ENCODE measurements at regions not wholly inside any gene's neighbourhood (a gene's known extent, or its start where the extent isn't known, plus 50 kb on each side); places are given as distances from the start of the nearest gene placed in this dataset.

- Histone ChIP-seq H3K27me3 (ENCODE audit: control insufficient read depth, insufficient read depth, low read length) (no peaks in the 10 kb centered on the region), H3K36me3 (ENCODE audit: control insufficient read depth, insufficient read depth, low read length) (no peaks in the 10 kb centered on the region), H3K4me1 (ENCODE audit: control insufficient read depth, insufficient read depth, low read length) (no peaks in the 10 kb centered on the region), H3K4me3 (ENCODE audit: low read depth, low read length) (no peak overlapping the region), H3K9ac (ENCODE audit: low read depth, low read length) (no peak overlapping the region), H3K9me3 (ENCODE audit: control insufficient read depth, insufficient read depth, low read length) (no peaks in the 10 kb centered on the region)
These were observed 1142.1 kb downstream of the CNTNAP5 start for GRCh38 chr2:125167152-125167551.

- no peak overlapping the region for H3K9ac ChIP-seq (ENCODE audit: low read depth, low read length)
These were observed 1142.7 kb downstream of the CNTNAP5 start for GRCh38 chr2:125167820-125168219.

GRCh38 chr2:125168442-125168841 lies 1143.4 kb downstream of the CNTNAP5 start:
- Histone ChIP-seq H3K4me1 (ENCODE audit: control insufficient read depth, insufficient read depth, low read length) (no peaks in the 10 kb centered on the region), H3K36me3 (ENCODE audit: control insufficient read depth, insufficient read depth, low read length) (no peaks in the 10 kb centered on the region), H3K27me3 (ENCODE audit: control insufficient read depth, insufficient read depth, low read length) (no peaks in the 10 kb centered on the region), H3K4me3 (ENCODE audit: low read depth, low read length) (no peak overlapping the region), H3K9ac (ENCODE audit: low read depth, low read length) (no peak overlapping the region), H3K9me3 (ENCODE audit: control insufficient read depth, insufficient read depth, low read length) (no peaks in the 10 kb centered on the region)

More at GRCh38 chr2:125167820-125168219, 1142.7 kb downstream of the CNTNAP5 start:
- no peak overlapping the region for H3K4me3 ChIP-seq (ENCODE audit: low read depth, low read length)
- H3K4me1 ChIP-seq (ENCODE audit: control insufficient read depth, insufficient read depth, low read length): no peaks in the 10 kb centered on the region
- no peaks in the 10 kb centered on the region for H3K27me3 ChIP-seq (ENCODE audit: control insufficient read depth, insufficient read depth, low read length)
- H3K9me3 ChIP-seq (ENCODE audit: control insufficient read depth, insufficient read depth, low read length): no peaks in the 10 kb centered on the region
- no peaks in the 10 kb centered on the region for H3K36me3 ChIP-seq (ENCODE audit: control insufficient read depth, insufficient read depth, low read length)

- Histone ChIP-seq H3K9me3 (ENCODE audit: control insufficient read depth, insufficient read depth, low read length) (no peaks in the 10 kb centered on the region), H3K36me3 (ENCODE audit: control insufficient read depth, insufficient read depth, low read length) (no peaks in the 10 kb centered on the region), H3K27me3 (ENCODE audit: control insufficient read depth, insufficient read depth, low read length) (no peaks in the 10 kb centered on the region), H3K4me3 (ENCODE audit: low read depth, low read length) (no peak overlapping the region), H3K9ac (ENCODE audit: low read depth, low read length) (no peak overlapping the region), H3K4me1 (ENCODE audit: control insufficient read depth, insufficient read depth, low read length) (no peaks in the 10 kb centered on the region)
These were observed 1144.1 kb downstream of the CNTNAP5 start for GRCh38 chr2:125169022-125169763.

- no peaks in the 10 kb centered on the region for H3K4me1 ChIP-seq (ENCODE audit: control insufficient read depth, insufficient read depth, low read length)
- H3K36me3 ChIP-seq (ENCODE audit: control insufficient read depth, insufficient read depth, low read length): no peaks in the 10 kb centered on the region
- H3K27me3 ChIP-seq (ENCODE audit: control insufficient read depth, insufficient read depth, low read length): no peaks in the 10 kb centered on the region
- peaks cover 1% of the 10 kb centered on the region for H3K9me3 ChIP-seq (ENCODE audit: control insufficient read depth, insufficient read depth, low read length)
- H3K4me3 ChIP-seq (ENCODE audit: low read depth, low read length): no peak overlapping the region
- H3K9ac ChIP-seq (ENCODE audit: low read depth, low read length): no peak overlapping the region
These were observed 1144.7 kb downstream of the CNTNAP5 start for GRCh38 chr2:125169764-125170146.

- Histone ChIP-seq H3K4me1 (ENCODE audit: control insufficient read depth, insufficient read depth, low read length) (no peaks in the 10 kb centered on the region), H3K36me3 (ENCODE audit: control insufficient read depth, insufficient read depth, low read length) (no peaks in the 10 kb centered on the region), H3K4me3 (ENCODE audit: low read depth, low read length) (no peak overlapping the region), H3K9ac (ENCODE audit: low read depth, low read length) (no peak overlapping the region), H3K27me3 (ENCODE audit: control insufficient read depth, insufficient read depth, low read length) (no peaks in the 10 kb centered on the region), H3K9me3 (ENCODE audit: control insufficient read depth, insufficient read depth, low read length) (peaks cover 3% of the 10 kb centered on the region)
These were observed 1147.1 kb downstream of the CNTNAP5 start for GRCh38 chr2:125172181-125172580.

- H3K27me3 ChIP-seq (ENCODE audit: control insufficient read depth, insufficient read depth, low read length): no peaks in the 10 kb centered on the region
- peaks cover 3% of the 10 kb centered on the region for H3K9me3 ChIP-seq (ENCODE audit: control insufficient read depth, insufficient read depth, low read length)
- no peaks in the 10 kb centered on the region for H3K4me1 ChIP-seq (ENCODE audit: control insufficient read depth, insufficient read depth, low read length)
- H3K4me3 ChIP-seq (ENCODE audit: low read depth, low read length): no peak overlapping the region
- no peaks in the 10 kb centered on the region for H3K36me3 ChIP-seq (ENCODE audit: control insufficient read depth, insufficient read depth, low read length)
- no peak overlapping the region for H3K9ac ChIP-seq (ENCODE audit: low read depth, low read length)
These were observed 1150.3 kb downstream of the CNTNAP5 start for GRCh38 chr2:125175415-125175814.

- Histone ChIP-seq H3K4me1 (ENCODE audit: control insufficient read depth, insufficient read depth, low read length) (no peaks in the 10 kb centered on the region), H3K4me3 (ENCODE audit: low read depth, low read length) (no peak overlapping the region), H3K9ac (ENCODE audit: low read depth, low read length) (no peak overlapping the region), H3K27me3 (ENCODE audit: control insufficient read depth, insufficient read depth, low read length) (no peaks in the 10 kb centered on the region), H3K36me3 (ENCODE audit: control insufficient read depth, insufficient read depth, low read length) (no peaks in the 10 kb centered on the region), H3K9me3 (ENCODE audit: control insufficient read depth, insufficient read depth, low read length) (no peaks in the 10 kb centered on the region)
These were observed 1160.7 kb downstream of the CNTNAP5 start for GRCh38 chr2:125185691-125186270.

- Histone ChIP-seq H3K4me1 (ENCODE audit: control insufficient read depth, insufficient read depth, low read length) (peaks cover 5% of the 10 kb centered on the region), H3K9me3 (ENCODE audit: control insufficient read depth, insufficient read depth, low read length) (no peaks in the 10 kb centered on the region), H3K4me3 (ENCODE audit: low read depth, low read length) (no peak overlapping the region), H3K27me3 (ENCODE audit: control insufficient read depth, insufficient read depth, low read length) (no peaks in the 10 kb centered on the region), H3K9ac (ENCODE audit: low read depth, low read length) (no peak overlapping the region), H3K36me3 (ENCODE audit: control insufficient read depth, insufficient read depth, low read length) (no peaks in the 10 kb centered on the region)
These were observed 1182.3 kb downstream of the CNTNAP5 start for GRCh38 chr2:125207431-125207830.

- H3K27me3 ChIP-seq (ENCODE audit: control insufficient read depth, insufficient read depth, low read length): no peaks in the 10 kb centered on the region
- H3K9ac ChIP-seq (ENCODE audit: low read depth, low read length): no peak overlapping the region
- H3K4me1 ChIP-seq (ENCODE audit: control insufficient read depth, insufficient read depth, low read length): no peaks in the 10 kb centered on the region
- H3K9me3 ChIP-seq (ENCODE audit: control insufficient read depth, insufficient read depth, low read length): no peaks in the 10 kb centered on the region
- no peaks in the 10 kb centered on the region for H3K36me3 ChIP-seq (ENCODE audit: control insufficient read depth, insufficient read depth, low read length)
- H3K4me3 ChIP-seq (ENCODE audit: low read depth, low read length): no peak overlapping the region
These were observed 1191.2 kb downstream of the CNTNAP5 start for GRCh38 chr2:125216321-125216720.

- no peak overlapping the region for H3K4me3 ChIP-seq (ENCODE audit: low read depth, low read length)
- H3K4me1 ChIP-seq (ENCODE audit: control insufficient read depth, insufficient read depth, low read length): no peaks in the 10 kb centered on the region
- no peak overlapping the region for H3K9ac ChIP-seq (ENCODE audit: low read depth, low read length)
- peaks cover 12% of the 10 kb centered on the region for H3K9me3 ChIP-seq (ENCODE audit: control insufficient read depth, insufficient read depth, low read length)
- H3K36me3 ChIP-seq (ENCODE audit: control insufficient read depth, insufficient read depth, low read length): no peaks in the 10 kb centered on the region
- no peaks in the 10 kb centered on the region for H3K27me3 ChIP-seq (ENCODE audit: control insufficient read depth, insufficient read depth, low read length)
These were observed 1199.1 kb downstream of the CNTNAP5 start for GRCh38 chr2:125224188-125224587.

GRCh38 chr2:125224830-125225229 lies 1199.7 kb downstream of the CNTNAP5 start:
- H3K27me3 ChIP-seq (ENCODE audit: control insufficient read depth, insufficient read depth, low read length): no peaks in the 10 kb centered on the region
- H3K4me3 ChIP-seq (ENCODE audit: low read depth, low read length): no peak overlapping the region
- no peak overlapping the region for H3K9ac ChIP-seq (ENCODE audit: low read depth, low read length)
- H3K9me3 ChIP-seq (ENCODE audit: control insufficient read depth, insufficient read depth, low read length): peaks cover 12% of the 10 kb centered on the region
- no peaks in the 10 kb centered on the region for H3K4me1 ChIP-seq (ENCODE audit: control insufficient read depth, insufficient read depth, low read length)
- no peaks in the 10 kb centered on the region for H3K36me3 ChIP-seq (ENCODE audit: control insufficient read depth, insufficient read depth, low read length)

Measured in iPS-15b (cell line).